ENCODE measurements at regions not wholly inside any gene's neighbourhood (a gene's known extent, or its start where the extent isn't known, plus 50 kb on each side); places are given as distances from the start of the nearest gene placed in this dataset.

DNA sequence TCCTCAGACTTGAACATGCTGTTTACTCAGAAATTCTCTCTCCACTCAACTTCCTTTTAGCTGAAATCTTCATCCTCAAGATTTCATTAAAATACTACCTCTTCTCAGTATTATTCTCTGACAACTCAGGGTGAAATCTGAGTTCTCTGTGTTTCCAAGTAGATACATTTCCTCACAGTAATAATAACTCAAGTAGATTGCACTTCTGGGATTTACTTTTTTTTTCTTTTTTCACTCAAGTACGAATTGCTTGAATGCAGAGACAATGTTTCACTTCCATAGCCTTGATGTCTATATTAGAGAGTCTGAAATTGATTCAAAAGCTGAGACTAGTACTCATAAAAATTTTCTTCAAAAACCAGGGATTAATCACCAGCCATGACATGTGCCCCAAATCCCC, 166.4 kb downstream of the SLITRK5 start:
- H2AFZ ChIP-seq (ENCODE audit: low read length), result peak overlapping the region; percentile 56
- no peaks in the 10 kb centered on the region for H3K9me2 ChIP-seq (replicated peaks; ENCODE audit: insufficient read depth, low read length)
- H3K9ac ChIP-seq (ENCODE audit: low read length), result no peak overlapping the region
- H3K79me2 ChIP-seq (ENCODE audit: low read length), result no peaks in the 10 kb centered on the region
- no peak overlapping the region for H3K27ac ChIP-seq (ENCODE audit: low read length)
- peaks cover 7% of the 10 kb centered on the region for H3K4me1 ChIP-seq (ENCODE audit: low read length)
- no peak overlapping the region for H3K4me2 ChIP-seq (ENCODE audit: low read depth, low read length, poor library complexity, severe bottlenecking)
- H4K20me1 ChIP-seq (ENCODE audit: insufficient read depth, low read depth, low read length), result no peaks in the 10 kb centered on the region
- H3K9me3 ChIP-seq (ENCODE audit: low read length), result no peaks in the 10 kb centered on the region
- no peak overlapping the region for H3K4me3 ChIP-seq (ENCODE audit: low read length)
- no peak for DNase-seq
- H3K27me3 ChIP-seq (ENCODE audit: low read length), result no peaks in the 10 kb centered on the region
- no peaks in the 10 kb centered on the region for H3K36me3 ChIP-seq (ENCODE audit: insufficient read depth, low read length)

DNA sequence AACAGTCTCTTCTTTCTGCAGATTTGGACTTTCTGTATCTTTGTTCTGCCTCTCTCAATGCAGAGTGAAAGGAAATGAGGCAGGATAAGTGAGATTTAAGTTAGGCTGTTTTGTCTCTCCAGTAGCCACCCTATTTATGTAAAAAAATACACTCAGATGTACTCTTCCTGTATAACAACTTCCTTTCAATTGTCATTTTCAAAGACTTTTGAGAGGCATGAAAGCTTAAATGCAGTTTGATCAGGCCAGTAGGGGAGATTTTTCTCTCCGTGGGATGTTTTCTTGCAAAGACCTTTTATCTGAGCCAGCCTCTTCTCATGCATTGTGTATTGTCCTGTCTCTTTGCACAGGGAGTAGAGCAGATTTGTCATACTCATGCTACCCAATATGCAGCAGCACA, 166.8 kb downstream of the SLITRK5 start:
- no peak overlapping the region for H3K4me2 ChIP-seq (ENCODE audit: low read depth, low read length, poor library complexity, severe bottlenecking)
- no peak for DNase-seq
- H3K9me3 ChIP-seq (ENCODE audit: low read length), result no peaks in the 10 kb centered on the region
- H3K79me2 ChIP-seq (ENCODE audit: low read length), result no peaks in the 10 kb centered on the region
- H3K9me2 ChIP-seq (replicated peaks; ENCODE audit: insufficient read depth, low read length), result no peaks in the 10 kb centered on the region
- H3K9ac ChIP-seq (ENCODE audit: low read length), result no peak overlapping the region
- no peak overlapping the region for H3K4me3 ChIP-seq (ENCODE audit: low read length)
- no peaks in the 10 kb centered on the region for H4K20me1 ChIP-seq (ENCODE audit: insufficient read depth, low read depth, low read length)
- H3K36me3 ChIP-seq (ENCODE audit: insufficient read depth, low read length), result no peaks in the 10 kb centered on the region
- peaks cover 7% of the 10 kb centered on the region for H3K4me1 ChIP-seq (ENCODE audit: low read length)
- no peaks in the 10 kb centered on the region for H3K27me3 ChIP-seq (ENCODE audit: low read length)
- H3K27ac ChIP-seq (ENCODE audit: low read length), result no peak overlapping the region
- peak overlapping the region; percentile 56 for H2AFZ ChIP-seq (ENCODE audit: low read length)

DNA sequence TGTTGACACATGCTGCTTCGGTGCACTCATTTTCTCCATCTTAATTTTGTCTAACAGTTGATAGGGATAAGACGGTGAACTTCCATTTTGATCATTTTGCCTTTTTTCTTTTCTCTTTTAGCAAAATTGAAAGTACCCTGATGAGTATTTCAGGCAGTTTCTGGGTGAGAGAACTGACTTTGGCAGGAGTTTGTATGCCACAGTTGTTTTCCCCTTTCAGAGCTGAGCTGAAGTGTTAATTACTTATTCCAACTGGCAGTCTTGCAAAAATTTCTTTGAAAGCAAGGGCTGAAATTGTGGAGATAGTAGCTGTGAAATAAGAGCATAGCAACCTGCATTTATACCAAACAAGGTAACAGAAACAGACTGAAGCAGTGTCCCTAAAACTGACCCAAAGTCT, 180.2 kb downstream of the SLITRK5 start:
- Histone ChIP-seq H3K27me3 (ENCODE audit: low read length) (no peaks in the 10 kb centered on the region), H3K4me2 (ENCODE audit: low read depth, low read length, poor library complexity, severe bottlenecking) (no peak overlapping the region), H3K4me1 (ENCODE audit: low read length) (no peaks in the 10 kb centered on the region; the same call in 1 of the 2 replicates), H2AFZ (ENCODE audit: low read length) (peak overlapping the region; percentile 54), H3K36me3 (ENCODE audit: insufficient read depth, low read length) (no peaks in the 10 kb centered on the region), H3K9me2 (replicated peaks; ENCODE audit: insufficient read depth, low read length) (no peaks in the 10 kb centered on the region), H3K9ac (ENCODE audit: low read length) (no peak overlapping the region), H3K79me2 (ENCODE audit: low read length) (no peaks in the 10 kb centered on the region), H3K4me3 (ENCODE audit: low read length) (no peak overlapping the region), H3K27ac (ENCODE audit: low read length) (no peak overlapping the region), H3K9me3 (ENCODE audit: low read length) (no peaks in the 10 kb centered on the region), H4K20me1 (ENCODE audit: insufficient read depth, low read depth, low read length) (no peaks in the 10 kb centered on the region)
- DNase-seq, result no peak

DNA sequence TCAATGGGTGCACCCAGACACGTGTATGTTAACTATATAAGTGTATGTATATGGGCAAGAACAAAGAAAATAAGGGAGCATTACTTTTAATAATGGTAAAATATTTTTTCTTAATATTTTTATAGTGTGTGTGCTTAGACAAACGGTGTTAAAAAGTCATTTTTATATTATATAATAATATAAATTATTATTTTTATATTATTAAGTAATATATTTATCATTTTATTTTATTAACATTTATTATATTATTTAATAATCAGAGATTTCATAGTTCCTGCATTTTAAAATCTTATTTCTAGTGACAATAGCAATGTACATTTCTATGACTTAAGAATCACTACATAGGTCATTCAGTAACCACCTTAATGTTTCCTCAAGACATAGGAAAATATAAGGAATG, 184.4 kb downstream of the SLITRK5 start:
- no peak overlapping the region for H3K4me3 ChIP-seq (ENCODE audit: low read length)
- H2AFZ ChIP-seq (ENCODE audit: low read length), result no peak overlapping the region
- no peaks in the 10 kb centered on the region for H3K79me2 ChIP-seq (ENCODE audit: low read length)
- no peaks in the 10 kb centered on the region; the same call in 1 of the 2 replicates for H3K9me3 ChIP-seq (ENCODE audit: low read length)
- H3K9ac ChIP-seq (ENCODE audit: low read length), result no peak overlapping the region
- H3K27me3 ChIP-seq (ENCODE audit: low read length), result no peaks in the 10 kb centered on the region
- H3K4me2 ChIP-seq (ENCODE audit: low read depth, low read length, poor library complexity, severe bottlenecking), result no peak overlapping the region
- H3K9me2 ChIP-seq (replicated peaks; ENCODE audit: insufficient read depth, low read length), result no peaks in the 10 kb centered on the region
- no peaks in the 10 kb centered on the region for H4K20me1 ChIP-seq (ENCODE audit: insufficient read depth, low read depth, low read length)
- no peak overlapping the region for H3K27ac ChIP-seq (ENCODE audit: low read length)
- no peak for DNase-seq
- no peaks in the 10 kb centered on the region for H3K36me3 ChIP-seq (ENCODE audit: insufficient read depth, low read length)
- H3K4me1 ChIP-seq (ENCODE audit: low read length), result no peaks in the 10 kb centered on the region; the same call in 1 of the 2 replicates

DNA sequence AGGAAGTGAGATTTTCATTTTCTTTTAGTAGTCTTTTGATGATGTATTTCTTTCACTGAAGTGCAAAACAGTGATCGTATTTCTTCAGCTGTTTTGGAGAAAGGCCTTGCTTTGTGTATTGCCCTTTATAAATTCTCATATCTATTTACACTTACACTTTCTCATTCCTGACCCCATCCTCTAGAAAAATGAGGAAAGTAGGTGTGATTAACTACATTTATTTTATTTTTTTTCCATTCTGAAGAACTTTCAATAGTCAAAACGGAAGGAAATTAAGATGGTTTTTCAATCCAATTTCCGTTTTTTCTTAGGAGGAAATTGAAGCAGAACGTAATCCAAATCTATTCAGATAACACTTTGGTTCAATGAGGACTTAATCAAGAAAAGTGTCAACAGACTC, 188.1 kb downstream of the SLITRK5 start:
- H3K9me2 ChIP-seq (replicated peaks; ENCODE audit: insufficient read depth, low read length), result no peaks in the 10 kb centered on the region
- no peak overlapping the region for H3K4me3 ChIP-seq (ENCODE audit: low read length)
- peak overlapping the region; percentile 89 for H2AFZ ChIP-seq (ENCODE audit: low read length)
- H3K4me1 ChIP-seq (ENCODE audit: low read length), result no peaks in the 10 kb centered on the region
- no peak overlapping the region for H3K4me2 ChIP-seq (ENCODE audit: low read depth, low read length, poor library complexity, severe bottlenecking)
- H3K79me2 ChIP-seq (ENCODE audit: low read length), result no peaks in the 10 kb centered on the region
- no peaks in the 10 kb centered on the region for H4K20me1 ChIP-seq (ENCODE audit: insufficient read depth, low read depth, low read length)
- no peaks in the 10 kb centered on the region for H3K36me3 ChIP-seq (ENCODE audit: insufficient read depth, low read length)
- no peak overlapping the region for H3K9ac ChIP-seq (ENCODE audit: low read length)
- H3K27ac ChIP-seq (ENCODE audit: low read length), result no peak overlapping the region
- no peaks in the 10 kb centered on the region for H3K27me3 ChIP-seq (ENCODE audit: low read length)
- DNase-seq, result no peak
- H3K9me3 ChIP-seq (ENCODE audit: low read length), result no peaks in the 10 kb centered on the region; the same call in 1 of the 2 replicates

GRCh38 chr13:87867426-87867825, 196.3 kb downstream of the SLITRK5 start:
- no peak for DNase-seq
- no peaks in the 10 kb centered on the region for H3K27me3 ChIP-seq (ENCODE audit: low read length)
- no peak overlapping the region for H3K9ac ChIP-seq (ENCODE audit: low read length)
- H3K36me3 ChIP-seq (ENCODE audit: insufficient read depth, low read length), result no peaks in the 10 kb centered on the region; the same call in 1 of the 2 replicates
- no peak overlapping the region for H3K27ac ChIP-seq (ENCODE audit: low read length)
- no peak overlapping the region for H3K4me2 ChIP-seq (ENCODE audit: low read depth, low read length, poor library complexity, severe bottlenecking)
- H3K4me3 ChIP-seq (ENCODE audit: low read length), result no peak overlapping the region
- 0 out of 2 replicates have a peak, but pooled peaks cover 3% of the 10 kb centered on the region for H3K4me1 ChIP-seq (ENCODE audit: low read length)
- H3K9me3 ChIP-seq (ENCODE audit: low read length), result no peaks in the 10 kb centered on the region; the same call in 1 of the 2 replicates
- no peaks in the 10 kb centered on the region for H3K79me2 ChIP-seq (ENCODE audit: low read length)
- 0 out of 2 replicates have a peak overlapping the region, but pooled peaks have one; percentile 31 for H2AFZ ChIP-seq (ENCODE audit: low read length)
- no peaks in the 10 kb centered on the region for H4K20me1 ChIP-seq (ENCODE audit: insufficient read depth, low read depth, low read length)
- no peaks in the 10 kb centered on the region for H3K9me2 ChIP-seq (replicated peaks; ENCODE audit: insufficient read depth, low read length)

GRCh38 chr13:87868731-87869130, 197.6 kb downstream of the SLITRK5 start:
- no peaks in the 10 kb centered on the region for H4K20me1 ChIP-seq (ENCODE audit: insufficient read depth, low read depth, low read length)
- no peaks in the 10 kb centered on the region; the same call in 1 of the 2 replicates for H3K36me3 ChIP-seq (ENCODE audit: insufficient read depth, low read length)
- H3K27ac ChIP-seq (ENCODE audit: low read length), result no peak overlapping the region
- DNase-seq, result no peak
- H3K9me3 ChIP-seq (ENCODE audit: low read length), result no peaks in the 10 kb centered on the region; the same call in 1 of the 2 replicates
- H3K27me3 ChIP-seq (ENCODE audit: low read length), result no peaks in the 10 kb centered on the region
- H3K4me2 ChIP-seq (ENCODE audit: low read depth, low read length, poor library complexity, severe bottlenecking), result no peak overlapping the region
- H3K4me1 ChIP-seq (ENCODE audit: low read length), result 0 out of 2 replicates have a peak, but pooled peaks cover 3% of the 10 kb centered on the region
- no peak overlapping the region for H3K9ac ChIP-seq (ENCODE audit: low read length)
- no peaks in the 10 kb centered on the region for H3K9me2 ChIP-seq (replicated peaks; ENCODE audit: insufficient read depth, low read length)
- no peak overlapping the region for H3K4me3 ChIP-seq (ENCODE audit: low read length)
- H2AFZ ChIP-seq (ENCODE audit: low read length), result peak overlapping the region; percentile 75
- no peaks in the 10 kb centered on the region for H3K79me2 ChIP-seq (ENCODE audit: low read length)

DNA sequence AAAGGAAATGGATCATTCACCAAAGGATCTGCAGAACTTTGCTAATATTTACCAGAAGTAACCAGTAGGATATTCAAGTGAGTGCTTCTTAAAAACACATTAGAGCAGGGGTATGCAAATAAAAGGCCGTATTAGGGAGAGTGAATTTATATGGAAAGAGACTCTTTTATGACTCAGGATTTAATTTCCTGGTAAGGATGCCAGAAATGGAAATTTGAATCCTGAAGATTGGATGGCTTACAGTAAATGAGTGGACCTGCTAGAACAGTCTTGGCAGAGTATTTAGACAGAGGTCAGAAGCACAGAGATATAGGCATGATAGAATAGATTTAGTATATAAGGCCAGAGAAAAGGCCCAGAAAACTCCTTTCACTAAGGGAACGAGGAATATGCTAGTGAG, 201.6 kb downstream of the SLITRK5 start:
- H3K4me1 ChIP-seq (ENCODE audit: low read length), result no peaks in the 10 kb centered on the region
- 0 out of 2 replicates have a peak overlapping the region, but pooled peaks have one; percentile 23 for H2AFZ ChIP-seq (ENCODE audit: low read length)
- peaks cover 3% of the 10 kb centered on the region; the same call in 1 of the 2 replicates for H3K9me3 ChIP-seq (ENCODE audit: low read length)
- H3K36me3 ChIP-seq (ENCODE audit: insufficient read depth, low read length), result no peaks in the 10 kb centered on the region; the same call in 1 of the 2 replicates
- no peaks in the 10 kb centered on the region for H3K27me3 ChIP-seq (ENCODE audit: low read length)
- no peak overlapping the region for H3K9ac ChIP-seq (ENCODE audit: low read length)
- H3K27ac ChIP-seq (ENCODE audit: low read length), result no peak overlapping the region
- no peaks in the 10 kb centered on the region for H3K79me2 ChIP-seq (ENCODE audit: low read length)
- DNase-seq, result no peak
- no peak overlapping the region for H3K4me3 ChIP-seq (ENCODE audit: low read length)
- no peak overlapping the region for H3K4me2 ChIP-seq (ENCODE audit: low read depth, low read length, poor library complexity, severe bottlenecking)
- no peaks in the 10 kb centered on the region for H4K20me1 ChIP-seq (ENCODE audit: insufficient read depth, low read depth, low read length)
- H3K9me2 ChIP-seq (replicated peaks; ENCODE audit: insufficient read depth, low read length), result no peaks in the 10 kb centered on the region
